HG03442 (cell line): ENCODE measurements at regions not wholly inside any gene's neighbourhood (a gene's known extent, or its start where the extent isn't known, plus 50 kb on each side); places are given as distances from the start of the nearest gene placed in this dataset.
"Not testable (repeated sequence)": the region's sequence is repeated elsewhere in the genome, so short reads cannot be mapped to it uniquely, and the experiment has no call there.

ENCODE experiments used
- ATAC-seq: cut with Tn5 transposase; IDR thresholded peaks from one replicate; pipeline ENCODE4 v1.9.1; 2021; ENCODE audit warnings: mild to moderate bottlenecking, moderate library complexity; ENCODE audit not compliant: unreplicated experiment

GRCh38 chr3:61442696-61443095, 118.7 kb upstream of the PTPRG start:
- ATAC-seq: no peak

- ATAC-seq: no peak
Measured at GRCh38 chr3:61443886-61444285, 117.5 kb upstream of the PTPRG start.

GRCh38 chr3:61444782-61445181, 116.6 kb upstream of the PTPRG start:
- ATAC-seq: no peak

GRCh38 chr3:61445924-61446323, 115.4 kb upstream of the PTPRG start:
- no peak for ATAC-seq

- no peak for ATAC-seq
Measured at GRCh38 chr3:61446341-61446740, 115.0 kb upstream of the PTPRG start.

GRCh38 chr3:61448378-61448777, 113.0 kb upstream of the PTPRG start:
- no peak for ATAC-seq

GRCh38 chr3:61449327-61450040, 111.9 kb upstream of the PTPRG start:
- ATAC-seq: no peak

- ATAC-seq: no peak
Measured at GRCh38 chr3:61450866-61451265, 110.5 kb upstream of the PTPRG start.

GRCh38 chr3:61451841-61452240, 109.5 kb upstream of the PTPRG start:
- ATAC-seq: no peak

GRCh38 chr3:61452535-61453090, 108.8 kb upstream of the PTPRG start:
- ATAC-seq: no peak

- no peak for ATAC-seq
Measured at GRCh38 chr3:61454006-61454585, 107.3 kb upstream of the PTPRG start.

- no peak for ATAC-seq
Measured at GRCh38 chr3:61454801-61455200, 106.6 kb upstream of the PTPRG start.

GRCh38 chr3:61460636-61461035, 100.7 kb upstream of the PTPRG start:
- no peak for ATAC-seq

- no peak for ATAC-seq
Measured at GRCh38 chr3:61463191-61463590, 98.2 kb upstream of the PTPRG start.

GRCh38 chr3:61464518-61465140, 96.7 kb upstream of the PTPRG start:
- ATAC-seq: no peak

GRCh38 chr3:61466357-61466756, 95.0 kb upstream of the PTPRG start:
- ATAC-seq: no peak

GRCh38 chr3:61483997-61484396, 77.4 kb upstream of the PTPRG start:
- no peak for ATAC-seq

- no peak for ATAC-seq
Measured at GRCh38 chr3:61493339-61493738, 68.0 kb upstream of the PTPRG start.

- ATAC-seq: not testable (repeated sequence)
Measured at GRCh38 chr3:61494309-61494708, 67.1 kb upstream of the PTPRG start.

GRCh38 chr3:61497463-61497862, 63.9 kb upstream of the PTPRG start:
- no peak for ATAC-seq

GRCh38 chr3:61505197-61505596, 56.2 kb upstream of the PTPRG start:
- ATAC-seq: no peak

- ATAC-seq: no peak
Measured at GRCh38 chr3:61507946-61508345, 53.4 kb upstream of the PTPRG start.
